Transverse colon (tissue), 4 donors: ENCODE measurements at regions not wholly inside any gene's neighbourhood (a gene's known extent, or its start where the extent isn't known, plus 50 kb on each side); places are given as distances from the start of the nearest gene placed in this dataset.

ENCODE experiments used
- DNase-seq: peaks from one replicate; pipeline ENCODE4 v3.0.0-alpha.2; 2019
- H3K27ac ChIP-seq, 4 donors: fragments of 200-600 bp; sonication (generic); 2 replicates each; pipeline ENCODE4 v1.5.1; 2016 to 2018; ENCODE audit warnings: inconsistent platforms in 4 of 4
- H3K27me3 ChIP-seq: fragments of 200-600 bp; sonication (generic); 2 replicates; pipeline ENCODE4 v1.5.1; 2017; ENCODE audit warnings: inconsistent platforms
- H3K36me3 ChIP-seq, 4 donors: fragments of 200-600 bp; sonication (generic); 2 replicates each; pipeline ENCODE4 v1.5.1; 2017 to 2019; ENCODE audit warnings: inconsistent platforms in 4 of 4
- H3K4me1 ChIP-seq, 4 donors: fragments of 200-600 bp; sonication (generic); 2 replicates each; pipeline ENCODE4 v1.5.1; 2017 to 2020; ENCODE audit warnings: inconsistent platforms in 4 of 4
- H3K4me3 ChIP-seq, 4 donors: fragments of 200-600 bp; sonication (generic); 1 replicate in 1 of 4; 2 replicates in 3 of 4; pipeline versions ENCODE4 v1.5.1 to v1.6.1; 2017 to 2019; ENCODE audit warnings: inconsistent platforms in 4 of 4
- H3K9me3 ChIP-seq, 2 donors: fragments of 200-600 bp; sonication (generic); 2 replicates each; pipeline ENCODE4 v1.5.1; 2017 to 2019; ENCODE audit warnings: inconsistent platforms in 2 of 2
- CTCF ChIP-seq, 5 experiments: fragments of 200-600 bp in 3 of 5; fragments of 450-650 bp in 2 of 5; sonication (generic) in 3 of 5; IDR thresholded peaks; 1 replicate in 2 of 5; 2 replicates in 3 of 5; pipeline ENCODE4 v1.5.1; 2016 to 2017; ENCODE audit warnings: antibody characterized with exemption in 5 of 5, inconsistent platforms in 3 of 5, mild to moderate bottlenecking in 2 of 5, moderate library complexity in 1 of 5
- EP300 ChIP-seq: sonication (generic); formaldehyde crosslinking; IDR thresholded peaks from one replicate; pipeline ENCODE4 v1.6.1; 2017; ENCODE audit warnings: antibody characterized with exemption, low read depth
- POLR2A ChIP-seq: fragments of 450-650 bp; IDR thresholded peaks from one replicate; pipeline ENCODE4 v1.6.1; 2016; ENCODE audit warnings: antibody characterized with exemption, mild to moderate bottlenecking, moderate library complexity
- POLR2AphosphoS5 ChIP-seq, 3 donors: sonication (generic); formaldehyde crosslinking; IDR thresholded peaks; one replicate each; pipeline ENCODE4 v1.6.1; 2016; ENCODE audit warnings: antibody characterized with exemption in 3 of 3
- WGBS, 2 donors: methylation state at CpG; one replicate each; pipeline ENCODE4 v1.1.5; 2018; ENCODE audit warnings: low coverage in 1 of 2; 5-methylcytosine and 5-hydroxymethylcytosine counted together
- in situ Hi-C, 4 donors: fragments of 200-750 bp; cut with MboI; loops; one replicate each; pipeline versions ENCODE4 v1.15.0 to v1.15.1; 2017; ENCODE audit warnings: low sequenced_read_pairs in 3 of 4, low pct_ligation_motif_present in 1 of 4, low pct_unique_long_range_greater_than_20kb in 1 of 4
- intact Hi-C: fragments of 100-400 bp; cut with DNase I; formaldehyde crosslinking; loops from one replicate; pipeline ENCODE4 v1.15.1; 2023; ENCODE audit warnings: low total_unique reads

DNA sequence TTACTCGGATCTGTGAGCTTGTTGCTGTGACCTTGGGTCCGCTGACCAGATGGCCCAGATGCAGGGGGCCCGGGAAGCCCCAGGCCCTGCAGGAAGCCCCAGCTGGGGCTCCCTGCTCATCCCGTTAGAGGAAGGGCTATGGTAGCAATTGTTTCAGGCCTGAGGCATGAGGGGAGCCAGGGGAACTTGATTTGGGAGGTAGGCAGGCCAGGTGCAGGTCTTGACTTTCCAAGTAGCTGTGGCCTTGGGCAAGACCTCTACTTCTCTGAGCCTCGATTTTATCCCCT, 55.0 kb upstream of the CXCL12 start:
- no peaks in the 10 kb centered on the region for H3K4me1 ChIP-seq
- H3K9me3 ChIP-seq: peaks cover 0 to 2% of the 10 kb centered on the region in 2 donors
- intact Hi-C loops: no loop called here
- 58% methylated on average over 5 of the region's 5 CpGs; no CpG with 5 or more reads in 1 of the 2 donors for WGBS, 2 donors
- DNase-seq: no peak
- H3K27me3 ChIP-seq: no peaks in the 10 kb centered on the region
- H3K36me3 ChIP-seq: no peaks in the 10 kb centered on the region
- H3K27ac ChIP-seq: no peak overlapping the region
- no peak for TF ChIP-seq EP300
- TF ChIP-seq POLR2AphosphoS5 (IDR thresholded peaks at IDR 0.05): no peak
- TF ChIP-seq CTCF (IDR thresholded peaks at IDR 0.05): no peak
- TF ChIP-seq POLR2A: no peak
- no peak overlapping the region for H3K4me3 ChIP-seq
- in situ Hi-C loops: no loop called here

- H3K4me1 ChIP-seq: peaks cover 0 to 10% (median 0%) of the 10 kb centered on the region in 4 donors
- in situ Hi-C loops (no loop called here), intact Hi-C loops (no loop called here)
- no peak overlapping the region for H3K4me3 ChIP-seq
- TF ChIP-seq POLR2AphosphoS5 (IDR thresholded peaks at IDR 0.05) (no peak), POLR2A (no peak), EP300 (no peak), CTCF (IDR thresholded peaks at IDR 0.05) (no peak)
- H3K27me3 ChIP-seq: no peaks in the 10 kb centered on the region
- DNase-seq: no peak
- 83 to 94% methylated on average over 2 of the region's 2 CpGs for WGBS, 2 donors
- H3K9me3 ChIP-seq: no peaks in the 10 kb centered on the region
- no peaks in the 10 kb centered on the region for H3K36me3 ChIP-seq
- H3K27ac ChIP-seq: no peak overlapping the region
Measured at GRCh38 chr10:44457259-44457658, 72.4 kb upstream of the CXCL12 start.

DNA sequence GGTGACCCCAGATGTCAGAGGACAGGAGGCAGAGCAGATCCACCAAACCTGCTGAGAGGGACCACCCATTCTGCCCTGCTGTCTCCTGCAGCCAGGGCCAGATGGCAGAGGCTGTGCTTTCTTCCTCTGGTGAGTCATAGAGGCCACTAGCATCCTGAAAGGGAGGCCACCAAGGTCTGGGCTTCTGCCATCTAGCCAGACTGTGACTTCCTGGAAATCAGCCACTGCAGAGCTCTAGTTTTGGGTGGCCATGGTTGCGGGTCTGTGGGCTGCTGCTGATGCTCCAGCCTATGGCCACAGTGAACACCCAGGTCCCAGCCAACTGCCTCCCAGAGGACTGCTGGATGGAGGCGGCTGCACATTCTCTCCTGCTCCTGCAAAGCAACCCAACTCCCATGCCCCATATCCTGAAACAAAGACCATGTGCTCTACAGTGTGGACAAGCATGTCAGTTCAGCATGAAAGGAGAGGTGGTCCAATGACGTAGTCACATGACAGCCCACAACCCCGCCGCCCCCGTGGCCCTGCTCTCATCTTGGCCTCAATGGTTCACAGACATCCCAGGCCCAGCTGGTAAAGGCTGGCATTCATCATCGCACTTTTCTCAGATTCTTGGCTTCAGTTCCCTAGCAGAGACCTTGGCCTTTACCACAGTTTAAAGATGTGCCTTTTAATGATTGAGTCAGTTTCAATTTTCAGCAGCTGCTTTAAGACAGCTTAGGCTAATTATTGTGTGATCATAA, 73.9 kb upstream of the CXCL12 start:
- TF ChIP-seq POLR2A (no peak), POLR2AphosphoS5 (IDR thresholded peaks at IDR 0.05) (no peak), CTCF (IDR thresholded peaks at IDR 0.05) (no peak), EP300 (no peak)
- Histone ChIP-seq H3K27ac (no peak overlapping the region), H3K4me1 (peaks cover 0 to 10% (median 0%) of the 10 kb centered on the region in 4 donors), H3K27me3 (no peaks in the 10 kb centered on the region), H3K9me3 (no peaks in the 10 kb centered on the region), H3K4me3 (no peak overlapping the region), H3K36me3 (no peaks in the 10 kb centered on the region)
- 85% methylated on average over 7 of the region's 7 CpGs; no CpG with 5 or more reads in 1 of the 2 donors for WGBS, 2 donors
- intact Hi-C loops (no loop called here), in situ Hi-C loops (no loop called here)
- no peak for DNase-seq

GRCh38 chr10:44459671-44460070, 74.8 kb upstream of the CXCL12 start:
- Histone ChIP-seq H3K27ac (no peak overlapping the region), H3K36me3 (no peaks in the 10 kb centered on the region), H3K4me1 (peaks cover 0 to 10% (median 0%) of the 10 kb centered on the region in 4 donors), H3K9me3 (no peaks in the 10 kb centered on the region), H3K4me3 (no peak overlapping the region), H3K27me3 (no peaks in the 10 kb centered on the region)
- DNase-seq: no peak
- TF ChIP-seq EP300 (no peak), POLR2A (no peak), POLR2AphosphoS5 (IDR thresholded peaks at IDR 0.05) (no peak), CTCF (IDR thresholded peaks at IDR 0.05) (no peak)
- in situ Hi-C loops: no loop called here
- intact Hi-C loops: no loop called here
- WGBS, 2 donors: 25 to 51% methylated on average over 2 of the region's 2 CpGs
